ENCODE measurements at regions not wholly inside any gene's neighbourhood (a gene's known extent, or its start where the extent isn't known, plus 50 kb on each side); places are given as distances from the start of the nearest gene placed in this dataset.
"Not testable (repeated sequence)": the region's sequence is repeated elsewhere in the genome, so short reads cannot be mapped to it uniquely, and the experiment has no call there.

- no peak for TF ChIP-seq CTCF (IDR thresholded peaks at IDR 0.05)
- Histone ChIP-seq H3K4me3 (no peak overlapping the region), H3K27ac (no peak overlapping the region), H3K4me1 (no peaks in the 10 kb centered on the region), H3K27me3 (no peaks in the 10 kb centered on the region), H3K9me3 (no peaks in the 10 kb centered on the region), H3K36me3 (no peaks in the 10 kb centered on the region)
- intact Hi-C loops (cut with DNase I) = no loop called here
- no peak for DNase-seq (ENCODE audit: low spot score in 2 of 2)
Observed at GRCh38 chr1:30160999-30161689, 562.2 kb downstream of the MATN1 start.

DNA sequence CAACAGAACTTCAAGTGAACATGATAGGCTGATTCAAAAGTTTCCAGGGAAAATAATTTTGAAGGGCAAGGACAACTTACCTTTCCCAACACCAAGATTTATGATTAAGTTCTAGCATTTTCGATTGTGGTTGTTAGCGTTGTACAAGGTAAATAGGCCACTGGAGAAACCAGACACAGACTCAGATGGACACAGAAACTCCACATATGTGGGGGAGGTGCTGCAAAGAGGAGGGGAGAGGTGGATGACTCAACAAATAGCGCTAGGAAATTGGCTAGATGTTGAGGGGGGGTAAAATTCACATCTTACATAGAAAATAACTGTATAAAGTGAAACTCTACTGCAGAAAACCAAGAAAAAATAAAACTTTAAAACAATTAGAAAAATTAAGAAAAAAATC lies 564.4 kb downstream of the MATN1 start:
- no peaks in the 10 kb centered on the region for H3K4me1 ChIP-seq
- no peak overlapping the region for H3K27ac ChIP-seq
- no peak for DNase-seq (ENCODE audit: low spot score in 2 of 2)
- no peaks in the 10 kb centered on the region for H3K27me3 ChIP-seq
- TF ChIP-seq CTCF (IDR thresholded peaks at IDR 0.05) = no peak
- no peaks in the 10 kb centered on the region for H3K36me3 ChIP-seq
- intact Hi-C loops (cut with DNase I) = no loop called here
- H3K4me3 ChIP-seq = no peak overlapping the region
- H3K9me3 ChIP-seq = no peaks in the 10 kb centered on the region

- intact Hi-C loops (cut with DNase I); H3K27me3 ChIP-seq; DNase-seq (ENCODE audit: low spot score in 2 of 2); H3K9me3 ChIP-seq; H3K27ac ChIP-seq; H3K36me3 ChIP-seq; H3K4me1 ChIP-seq; H3K4me3 ChIP-seq: not testable (repeated sequence)
Observed at GRCh38 chr1:30155698-30156097, 567.7 kb downstream of the MATN1 start.

DNA sequence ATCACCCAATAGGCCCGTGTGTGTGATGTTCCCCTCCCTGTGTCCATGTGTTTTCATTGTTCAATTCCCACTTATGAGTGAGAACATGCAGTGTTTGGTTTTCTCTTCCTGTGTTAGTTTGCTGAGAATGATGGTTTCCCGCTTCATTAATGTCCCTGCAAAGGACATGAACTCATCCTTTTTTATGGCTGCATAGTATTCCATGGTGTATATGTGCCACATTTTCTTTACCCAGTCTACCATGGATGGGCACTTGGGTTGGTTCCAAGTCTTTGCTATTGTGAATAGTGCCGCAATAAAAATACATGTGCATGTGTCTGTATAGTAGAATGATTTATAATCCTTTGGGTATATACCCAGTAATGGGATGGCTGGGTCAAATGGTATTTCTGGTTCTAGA lies 568.1 kb downstream of the MATN1 start:
- DNase-seq (ENCODE audit: low spot score in 2 of 2); H3K27me3 ChIP-seq; intact Hi-C loops (cut with DNase I); H3K9me3 ChIP-seq; H3K27ac ChIP-seq; H3K4me1 ChIP-seq; H3K36me3 ChIP-seq; H3K4me3 ChIP-seq: not testable (repeated sequence)

DNA sequence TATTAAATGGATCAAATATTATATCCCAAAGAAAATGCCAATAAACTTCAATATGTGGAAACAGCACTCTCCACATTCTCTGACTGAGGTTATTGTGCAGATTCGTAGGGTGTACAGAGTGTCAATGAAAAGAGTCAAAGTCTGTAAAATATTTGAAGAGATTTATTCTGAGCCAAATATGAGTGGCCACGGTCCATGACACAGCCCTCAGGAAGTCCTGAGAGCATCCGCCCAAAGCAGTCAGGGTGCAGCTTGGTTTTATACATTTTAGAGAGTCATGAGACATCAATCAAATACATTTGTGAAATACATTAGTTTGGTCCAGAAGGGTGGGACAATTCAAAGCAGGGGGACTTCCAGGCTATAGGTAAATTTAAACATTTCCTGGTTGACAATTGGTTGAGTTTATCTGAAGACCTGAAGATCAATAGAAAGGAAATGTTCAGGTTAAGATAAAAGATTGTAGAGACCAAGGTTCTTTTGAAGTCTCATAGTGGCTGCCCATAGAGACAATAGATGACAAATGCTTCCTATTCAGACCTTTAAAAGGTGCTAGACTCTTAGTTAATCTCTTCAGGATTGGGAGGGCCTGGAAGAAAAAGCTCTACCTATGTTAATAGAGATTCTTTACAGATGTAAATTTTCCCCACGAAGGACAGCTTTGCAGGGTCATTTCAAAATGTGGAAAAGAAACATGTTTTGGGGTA lies 569.5 kb downstream of the MATN1 start:
- intact Hi-C loops (cut with DNase I) = no loop called here
- Histone ChIP-seq H3K4me3 (no peak overlapping the region), H3K36me3 (no peaks in the 10 kb centered on the region), H3K4me1 (no peaks in the 10 kb centered on the region), H3K27me3 (no peaks in the 10 kb centered on the region), H3K9me3 (peaks cover 0 to 5% of the 10 kb centered on the region in 2 donors), H3K27ac (no peak overlapping the region)
- DNase-seq (ENCODE audit: low spot score in 2 of 2) = no peak
- no peak for TF ChIP-seq CTCF (IDR thresholded peaks at IDR 0.05)

GRCh38 chr1:30151826-30152225 lies 571.6 kb downstream of the MATN1 start:
- Histone ChIP-seq H3K9me3 (peaks cover 0 to 5% of the 10 kb centered on the region in 2 donors), H3K4me3 (no peak overlapping the region), H3K4me1 (no peaks in the 10 kb centered on the region), H3K27me3 (no peaks in the 10 kb centered on the region), H3K36me3 (no peaks in the 10 kb centered on the region), H3K27ac (no peak overlapping the region)
- intact Hi-C loops (cut with DNase I) = no loop called here
- TF ChIP-seq CTCF (IDR thresholded peaks at IDR 0.05) = no peak
- DNase-seq (ENCODE audit: low spot score in 2 of 2) = no peak
